ENCODE measurements at regions not wholly inside any gene's neighbourhood (a gene's known extent, or its start where the extent isn't known, plus 50 kb on each side); places are given as distances from the start of the nearest gene placed in this dataset.

- H3F3A ChIP-seq (ENCODE audit: insufficient read depth), result no peaks in the 10 kb centered on the region
- H3K4me3 ChIP-seq (ENCODE audit: insufficient read depth, low read length, poor library complexity, severe bottlenecking), result no peak overlapping the region
- TF ChIP-seq CTCF (IDR thresholded peaks at IDR 0.05; ENCODE audit: insufficient read depth, low read length, poor library complexity, severe bottlenecking) (no peak), EZH2phosphoT487 (conservative IDR thresholded peaks at IDR 0.05; ENCODE audit: low read length) (no peak)
- H3K27ac ChIP-seq (ENCODE audit: low read depth, low read length), result no peak overlapping the region
- no peaks in the 10 kb centered on the region for H3K27me3 ChIP-seq (ENCODE audit: low read length)
- no peaks in the 10 kb centered on the region for H3K9me2 ChIP-seq (replicated peaks; ENCODE audit: insufficient read depth, low read length)
- no peak overlapping the region for H3K9ac ChIP-seq (ENCODE audit: low read length)
- no peak overlapping the region for H2AFZ ChIP-seq (ENCODE audit: low read depth, low read length, severe bottlenecking)
- H3K36me3 ChIP-seq (ENCODE audit: low read length), result no peaks in the 10 kb centered on the region
- no peak overlapping the region for H3K4me2 ChIP-seq (ENCODE audit: low read depth, low read length, poor library complexity, severe bottlenecking)
- H3K79me2 ChIP-seq (ENCODE audit: insufficient read depth, low read length), result no peaks in the 10 kb centered on the region
- no peaks in the 10 kb centered on the region for H4K20me1 ChIP-seq (ENCODE audit: low read depth, low read length)
- H3K9me3 ChIP-seq (ENCODE audit: insufficient read depth, low read length), result no peaks in the 10 kb centered on the region; the same call in 1 of the 2 replicates
Measured at GRCh38 chr9:95733741-95734666, 141.5 kb upstream of the ERCC6L2 start.

- Histone ChIP-seq H3K79me2 (ENCODE audit: insufficient read depth, low read length) (no peaks in the 10 kb centered on the region), H3K9ac (ENCODE audit: low read length) (no peak overlapping the region), H3K9me2 (replicated peaks; ENCODE audit: insufficient read depth, low read length) (no peaks in the 10 kb centered on the region), H2AFZ (ENCODE audit: low read depth, low read length, severe bottlenecking) (no peak overlapping the region), H3K27me3 (ENCODE audit: low read length) (no peaks in the 10 kb centered on the region), H3K36me3 (ENCODE audit: low read length) (no peaks in the 10 kb centered on the region), H3K9me3 (ENCODE audit: insufficient read depth, low read length) (no peaks in the 10 kb centered on the region; the same call in 1 of the 2 replicates), H3K4me3 (ENCODE audit: insufficient read depth, low read length, poor library complexity, severe bottlenecking) (no peak overlapping the region), H3K4me2 (ENCODE audit: low read depth, low read length, poor library complexity, severe bottlenecking) (no peak overlapping the region), H3F3A (ENCODE audit: insufficient read depth) (no peaks in the 10 kb centered on the region), H4K20me1 (ENCODE audit: low read depth, low read length) (no peaks in the 10 kb centered on the region), H3K27ac (ENCODE audit: low read depth, low read length) (no peak overlapping the region)
- TF ChIP-seq CTCF (IDR thresholded peaks at IDR 0.05; ENCODE audit: insufficient read depth, low read length, poor library complexity, severe bottlenecking) (no peak), EZH2phosphoT487 (conservative IDR thresholded peaks at IDR 0.05; ENCODE audit: low read length) (no peak)
Measured at GRCh38 chr9:95732802-95733688, 142.4 kb upstream of the ERCC6L2 start.

GRCh38 chr9:95731876-95732275 lies 143.6 kb upstream of the ERCC6L2 start:
- TF ChIP-seq EZH2phosphoT487 (conservative IDR thresholded peaks at IDR 0.05; ENCODE audit: low read length), result no peak
- Histone ChIP-seq H3K9me3 (ENCODE audit: insufficient read depth, low read length) (no peaks in the 10 kb centered on the region; the same call in 1 of the 2 replicates), H3K27me3 (ENCODE audit: low read length) (no peaks in the 10 kb centered on the region), H4K20me1 (ENCODE audit: low read depth, low read length) (no peaks in the 10 kb centered on the region), H3K79me2 (ENCODE audit: insufficient read depth, low read length) (no peaks in the 10 kb centered on the region), H3K36me3 (ENCODE audit: low read length) (no peaks in the 10 kb centered on the region), H3K9ac (ENCODE audit: low read length) (no peak overlapping the region), H2AFZ (ENCODE audit: low read depth, low read length, severe bottlenecking) (no peak overlapping the region), H3K9me2 (replicated peaks; ENCODE audit: insufficient read depth, low read length) (no peaks in the 10 kb centered on the region), H3K4me2 (ENCODE audit: low read depth, low read length, poor library complexity, severe bottlenecking) (no peak overlapping the region), H3F3A (ENCODE audit: insufficient read depth) (no peaks in the 10 kb centered on the region), H3K27ac (ENCODE audit: low read depth, low read length) (no peak overlapping the region), H3K4me3 (ENCODE audit: insufficient read depth, low read length, poor library complexity, severe bottlenecking) (no peak overlapping the region)

All from SU-DHL-6 (cell line).